ENCODE measurements at regions not wholly inside any gene's neighbourhood (a gene's known extent, or its start where the extent isn't known, plus 50 kb on each side); places are given as distances from the start of the nearest gene placed in this dataset.

DNA sequence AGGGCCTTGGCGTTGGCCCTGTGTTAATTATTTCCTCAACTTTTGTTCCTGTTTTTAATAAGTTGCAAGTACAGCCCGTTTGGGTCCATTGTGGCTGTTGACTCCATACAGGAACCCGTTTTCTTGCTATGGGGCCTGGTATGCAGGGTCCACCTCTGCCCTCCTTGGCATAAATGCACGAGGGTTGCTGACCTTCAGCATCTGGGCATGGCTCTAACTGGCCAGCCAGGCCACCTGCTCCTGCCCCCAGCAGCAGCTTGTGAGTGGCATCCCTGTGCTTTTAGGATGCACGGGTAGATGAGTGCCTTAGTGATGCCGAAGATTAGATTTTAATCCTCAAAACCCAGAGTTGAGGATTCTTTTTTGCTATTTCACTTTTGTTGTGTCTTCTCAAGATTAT is 123.2 kb downstream of the GLRX3 start:
- TF ChIP-seq, protein P1, sequence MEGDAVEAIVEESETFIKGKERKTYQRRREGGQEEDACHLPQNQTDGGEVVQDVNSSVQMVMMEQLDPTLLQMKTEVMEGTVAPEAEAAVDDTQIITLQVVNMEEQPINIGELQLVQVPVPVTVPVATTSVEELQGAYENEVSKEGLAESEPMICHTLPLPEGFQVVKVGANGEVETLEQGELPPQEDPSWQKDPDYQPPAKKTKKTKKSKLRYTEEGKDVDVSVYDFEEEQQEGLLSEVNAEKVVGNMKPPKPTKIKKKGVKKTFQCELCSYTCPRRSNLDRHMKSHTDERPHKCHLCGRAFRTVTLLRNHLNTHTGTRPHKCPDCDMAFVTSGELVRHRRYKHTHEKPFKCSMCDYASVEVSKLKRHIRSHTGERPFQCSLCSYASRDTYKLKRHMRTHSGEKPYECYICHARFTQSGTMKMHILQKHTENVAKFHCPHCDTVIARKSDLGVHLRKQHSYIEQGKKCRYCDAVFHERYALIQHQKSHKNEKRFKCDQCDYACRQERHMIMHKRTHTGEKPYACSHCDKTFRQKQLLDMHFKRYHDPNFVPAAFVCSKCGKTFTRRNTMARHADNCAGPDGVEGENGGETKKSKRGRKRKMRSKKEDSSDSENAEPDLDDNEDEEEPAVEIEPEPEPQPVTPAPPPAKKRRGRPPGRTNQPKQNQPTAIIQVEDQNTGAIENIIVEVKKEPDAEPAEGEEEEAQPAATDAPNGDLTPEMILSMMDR (IDR thresholded peaks at IDR 0.05 in 4 of 5, conservative IDR thresholded peaks at IDR 0.05 in 1 of 5) = no peak
- no peak for TF ChIP-seq POLR2A (IDR thresholded peaks at IDR 0.05)
